IMR-90 (cell line): ENCODE measurements at regions not wholly inside any gene's neighbourhood (a gene's known extent, or its start where the extent isn't known, plus 50 kb on each side); places are given as distances from the start of the nearest gene placed in this dataset.

Source experiments
- CEBPB ChIP-seq: IDR thresholded peaks from 2 replicates; pipeline ENCODE4 v1.6.1; 2012; ENCODE audit warnings: low read depth, low read length, improper control_type of control experiment
- POLR2A ChIP-seq: IDR thresholded peaks from 2 replicates; pipeline ENCODE4 v1.6.1; 2012; ENCODE audit warnings: mild to moderate bottlenecking, low read depth, low read length
- SMC3 ChIP-seq: fragments of 150-350 bp; IDR thresholded peaks from 2 replicates; pipeline ENCODE4 v1.6.1; 2016; ENCODE audit warnings: low read depth, mild to moderate bottlenecking, antibody characterized with exemption, low read length, moderate library complexity
- TF ChIP-seq, protein P1 (sequence below): conservative IDR thresholded peaks from 2 replicates; pipeline ENCODE4 v1.5.1; 2012; ENCODE audit warnings: mild to moderate bottlenecking, low read depth, low read length, improper control_type of control experiment

DNA sequence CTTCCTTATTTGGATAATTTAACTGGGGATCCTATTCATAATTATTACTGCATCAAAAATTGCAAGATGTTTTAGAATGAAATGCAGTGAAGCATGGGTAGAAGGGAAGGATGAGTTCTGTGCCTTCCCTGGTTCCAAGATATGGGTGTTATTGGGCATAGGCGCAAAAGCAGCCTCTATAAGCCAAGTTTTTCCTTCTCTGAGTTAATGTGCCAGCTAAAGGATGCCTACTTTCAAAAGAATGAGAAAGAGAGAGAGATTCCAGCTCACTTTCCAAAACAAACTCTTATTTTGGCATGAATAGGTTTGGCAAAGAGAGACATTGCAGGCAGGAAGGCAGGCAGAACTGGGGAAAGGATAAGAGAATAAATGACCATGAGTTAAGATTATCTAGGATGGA, 270.2 kb downstream of the TAFA4 start:
- TF ChIP-seq CEBPB, result no peak
- TF ChIP-seq POLR2A, result no peak
- TF ChIP-seq SMC3, result no peak
- TF ChIP-seq, protein P1, sequence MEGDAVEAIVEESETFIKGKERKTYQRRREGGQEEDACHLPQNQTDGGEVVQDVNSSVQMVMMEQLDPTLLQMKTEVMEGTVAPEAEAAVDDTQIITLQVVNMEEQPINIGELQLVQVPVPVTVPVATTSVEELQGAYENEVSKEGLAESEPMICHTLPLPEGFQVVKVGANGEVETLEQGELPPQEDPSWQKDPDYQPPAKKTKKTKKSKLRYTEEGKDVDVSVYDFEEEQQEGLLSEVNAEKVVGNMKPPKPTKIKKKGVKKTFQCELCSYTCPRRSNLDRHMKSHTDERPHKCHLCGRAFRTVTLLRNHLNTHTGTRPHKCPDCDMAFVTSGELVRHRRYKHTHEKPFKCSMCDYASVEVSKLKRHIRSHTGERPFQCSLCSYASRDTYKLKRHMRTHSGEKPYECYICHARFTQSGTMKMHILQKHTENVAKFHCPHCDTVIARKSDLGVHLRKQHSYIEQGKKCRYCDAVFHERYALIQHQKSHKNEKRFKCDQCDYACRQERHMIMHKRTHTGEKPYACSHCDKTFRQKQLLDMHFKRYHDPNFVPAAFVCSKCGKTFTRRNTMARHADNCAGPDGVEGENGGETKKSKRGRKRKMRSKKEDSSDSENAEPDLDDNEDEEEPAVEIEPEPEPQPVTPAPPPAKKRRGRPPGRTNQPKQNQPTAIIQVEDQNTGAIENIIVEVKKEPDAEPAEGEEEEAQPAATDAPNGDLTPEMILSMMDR, result no peak
